GM18508 (cell line): ENCODE measurements at regions not wholly inside any gene's neighbourhood (a gene's known extent, or its start where the extent isn't known, plus 50 kb on each side); places are given as distances from the start of the nearest gene placed in this dataset.

Experiments used
- ATAC-seq: cut with Tn5 transposase; IDR thresholded peaks from one replicate; pipeline ENCODE4 v1.9.1; 2021; ENCODE audit warnings: moderate number of reproducible peaks; ENCODE audit not compliant: insufficient read depth, unreplicated experiment

DNA sequence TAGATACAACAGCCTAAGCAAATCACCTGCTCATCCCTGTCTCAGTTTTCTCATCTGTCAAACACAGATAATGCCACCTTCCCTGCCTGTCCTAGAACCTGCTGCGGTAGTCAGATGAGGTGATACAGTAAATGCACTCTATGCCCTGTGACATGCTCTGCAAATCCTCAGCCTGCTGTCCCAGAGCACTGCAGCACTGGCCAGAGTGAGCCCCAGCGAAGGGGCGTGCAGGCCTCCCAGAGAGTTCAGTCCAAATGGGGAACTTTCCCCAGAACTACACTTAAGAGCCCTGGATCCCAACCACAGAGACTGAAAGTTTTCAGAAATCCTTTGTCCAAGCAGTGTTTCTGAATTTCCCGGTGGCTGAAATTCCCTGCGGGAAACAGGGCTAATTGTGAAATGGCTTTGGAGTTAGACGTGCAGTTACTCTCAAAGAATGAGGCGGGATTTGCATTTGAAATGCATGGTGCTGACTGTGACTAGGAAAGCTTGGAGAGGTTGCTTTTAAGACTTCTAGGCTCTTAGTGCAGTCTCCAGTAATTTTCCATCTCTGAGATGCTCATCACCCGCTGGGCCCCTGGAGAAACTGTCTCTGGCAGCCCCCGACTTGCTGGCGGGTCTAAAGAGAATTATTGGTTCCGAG lies 206.5 kb upstream of the AJAP1 start:
- no peak for ATAC-seq

DNA sequence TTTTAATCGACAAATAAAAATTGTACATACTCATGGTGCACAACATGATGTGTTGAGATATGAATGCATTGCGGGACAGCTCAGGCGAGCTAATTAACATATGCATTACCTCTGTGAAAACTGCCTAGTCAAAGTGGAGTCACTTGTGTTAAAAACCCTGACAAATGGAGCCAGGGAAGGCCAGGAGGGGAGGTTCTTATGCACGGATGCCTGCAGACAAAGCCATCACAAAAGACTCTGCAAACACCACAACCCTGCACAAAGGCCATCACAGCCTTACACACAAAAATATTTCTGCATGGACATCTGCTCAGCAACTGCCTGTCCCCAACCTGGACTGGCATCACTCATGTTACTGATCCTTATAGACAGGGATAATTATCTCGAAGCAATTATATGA lies 204.4 kb upstream of the AJAP1 start:
- no peak for ATAC-seq

DNA sequence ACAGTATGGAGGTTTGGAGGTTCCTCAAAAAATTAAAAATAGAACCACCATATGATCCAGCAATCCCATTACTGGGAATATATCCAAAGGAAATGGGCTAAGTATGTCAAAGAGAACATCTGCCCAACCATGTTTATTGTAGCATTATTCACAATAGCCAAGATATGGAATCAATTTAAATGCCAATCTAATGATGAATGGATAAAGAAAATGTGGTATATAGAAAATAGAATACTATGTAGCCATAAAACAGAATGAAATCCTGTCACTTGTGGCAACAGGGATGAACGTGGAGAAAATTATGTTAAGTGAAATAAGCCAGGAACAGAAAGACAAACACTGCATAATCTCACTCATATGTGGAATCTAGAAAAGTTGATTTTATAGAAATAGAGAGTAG lies 201.7 kb upstream of the AJAP1 start:
- ATAC-seq = no peak

DNA sequence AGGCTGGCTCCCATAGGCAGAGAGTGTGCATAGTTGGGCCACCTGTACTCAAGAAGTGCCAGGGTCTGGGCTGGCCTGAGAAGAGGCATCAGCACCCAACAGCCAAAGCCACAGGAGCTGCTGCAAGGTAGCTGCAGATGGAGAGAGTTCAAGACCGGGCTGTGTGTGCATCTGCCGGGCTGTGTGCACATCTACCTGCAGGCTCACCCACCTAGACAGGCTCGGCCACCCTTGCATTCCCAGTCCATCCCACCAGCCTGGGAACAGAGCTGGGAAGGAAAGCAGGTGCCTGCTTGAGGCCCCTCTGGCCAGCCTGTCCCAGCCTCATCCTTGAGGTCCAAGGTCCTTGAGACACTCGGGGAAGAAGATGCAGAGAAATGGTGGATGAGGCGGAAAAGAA lies 194.4 kb upstream of the AJAP1 start:
- ATAC-seq = no peak

DNA sequence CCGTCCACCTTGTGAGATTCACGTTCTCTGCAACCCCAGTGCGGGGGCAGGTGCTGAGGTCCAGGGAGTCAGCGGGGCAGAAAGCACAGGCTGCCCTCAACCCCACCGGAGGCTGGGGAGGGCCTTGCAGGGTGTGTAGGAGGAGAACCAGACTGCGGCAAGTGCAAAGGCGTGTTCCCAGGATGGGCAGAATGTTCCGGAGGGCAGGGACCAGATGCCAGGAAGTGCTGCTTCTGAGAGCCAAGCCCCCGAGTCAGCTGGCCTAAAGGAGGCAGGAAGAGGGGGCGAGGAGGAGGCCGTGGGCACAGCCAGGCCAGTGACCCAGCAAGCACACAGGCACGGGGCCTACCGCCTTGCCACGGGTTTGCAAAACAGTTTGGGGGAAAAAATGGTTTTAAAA lies 193.8 kb upstream of the AJAP1 start:
- no peak for ATAC-seq

DNA sequence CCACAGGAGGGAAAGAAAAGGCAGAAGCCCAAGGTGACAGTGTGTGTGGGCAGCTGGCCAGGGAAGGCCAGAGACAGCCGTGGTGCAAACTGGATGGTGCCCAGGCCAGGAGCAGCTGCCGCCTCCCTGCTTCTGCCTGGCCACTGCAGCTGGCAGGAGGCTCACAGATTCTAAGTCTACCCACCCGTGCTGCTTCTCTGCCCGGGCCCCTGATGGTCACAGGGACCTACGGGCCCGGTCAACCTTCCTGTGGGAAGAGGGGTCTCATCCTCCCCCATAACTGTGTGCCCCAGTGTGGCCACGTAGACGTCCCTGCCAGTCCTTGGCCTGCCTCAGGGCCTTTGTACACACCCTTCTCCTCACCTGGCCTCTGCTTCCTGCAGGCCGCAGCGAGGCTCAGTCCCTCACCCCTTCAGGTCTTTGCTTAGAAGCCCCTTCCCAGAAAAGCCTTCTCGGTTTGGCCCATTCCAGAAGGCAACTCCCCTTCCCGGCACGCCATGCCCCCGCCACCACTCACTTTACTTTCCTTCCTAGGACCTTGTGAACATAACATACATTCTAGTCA lies 192.6 kb upstream of the AJAP1 start:
- no peak for ATAC-seq

DNA sequence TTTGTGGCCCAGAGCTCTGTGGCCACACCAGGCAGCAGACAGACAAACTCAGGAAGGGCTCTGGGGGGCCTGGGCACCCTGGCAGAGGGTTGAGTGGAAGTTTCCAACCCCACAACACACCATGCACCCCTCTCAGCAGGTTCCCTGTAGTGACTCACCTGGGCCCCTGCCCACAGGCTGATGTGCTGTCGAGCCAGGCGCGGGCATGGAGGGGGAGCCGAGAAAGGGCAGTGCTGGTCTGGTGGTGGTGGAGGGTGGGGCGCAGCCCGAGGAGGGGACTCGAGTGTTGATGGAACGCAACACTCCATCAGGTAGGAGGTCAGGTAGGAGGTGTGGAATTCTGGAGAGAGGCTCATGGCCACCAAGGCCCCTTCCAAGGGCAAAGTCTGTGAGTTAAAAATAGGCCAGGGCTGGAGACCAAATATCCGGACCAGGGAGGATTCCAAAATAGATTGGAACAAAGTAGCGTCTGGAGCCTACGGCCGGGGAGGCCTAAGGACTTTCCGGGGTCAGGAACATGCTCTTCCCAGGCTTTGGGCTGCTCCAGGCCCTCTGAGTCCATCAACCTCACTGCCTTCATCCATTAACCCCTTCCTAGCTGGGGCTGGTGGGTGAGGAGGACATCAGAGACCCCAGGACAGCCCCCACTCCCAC lies 191.5 kb upstream of the AJAP1 start:
- no peak for ATAC-seq

DNA sequence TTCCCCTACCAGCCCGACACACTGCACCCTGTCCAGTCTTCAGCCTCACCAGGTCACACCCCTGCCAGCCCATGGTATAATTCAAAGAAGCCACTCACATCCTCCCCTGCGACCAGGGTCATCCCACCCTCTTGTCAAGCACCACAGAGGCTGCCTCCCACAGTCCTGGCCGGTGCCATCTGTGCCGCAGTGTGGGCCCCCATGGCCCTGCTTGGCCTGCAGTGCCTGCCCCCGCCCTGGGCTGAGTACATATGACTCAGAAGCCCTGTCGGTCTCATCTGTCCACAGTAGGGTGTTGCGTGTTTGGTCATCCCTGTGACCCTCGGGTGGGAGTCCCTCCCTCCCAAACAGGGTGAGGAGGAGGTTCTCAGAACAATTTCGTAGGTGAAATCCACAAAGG lies 190.8 kb upstream of the AJAP1 start:
- no peak for ATAC-seq

DNA sequence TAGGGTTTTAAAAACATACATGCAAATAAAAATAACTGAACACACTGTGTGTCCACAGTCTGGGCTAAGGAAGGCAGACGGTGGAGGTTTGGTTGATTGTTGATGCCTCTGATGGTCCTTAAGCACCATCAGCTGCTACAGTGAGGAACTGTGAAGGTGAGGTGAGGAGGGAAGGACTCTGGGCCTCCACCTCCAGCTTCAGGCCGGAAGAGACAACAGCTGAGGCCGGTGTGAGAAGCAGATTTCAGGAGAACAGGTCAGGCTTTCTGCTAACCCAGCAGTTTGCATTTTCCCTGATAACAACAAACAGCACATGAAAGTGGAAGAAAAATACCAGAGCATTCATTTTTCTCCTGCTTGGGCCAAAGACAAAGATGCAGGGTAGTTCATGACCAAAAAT lies 189.9 kb upstream of the AJAP1 start:
- no peak for ATAC-seq

DNA sequence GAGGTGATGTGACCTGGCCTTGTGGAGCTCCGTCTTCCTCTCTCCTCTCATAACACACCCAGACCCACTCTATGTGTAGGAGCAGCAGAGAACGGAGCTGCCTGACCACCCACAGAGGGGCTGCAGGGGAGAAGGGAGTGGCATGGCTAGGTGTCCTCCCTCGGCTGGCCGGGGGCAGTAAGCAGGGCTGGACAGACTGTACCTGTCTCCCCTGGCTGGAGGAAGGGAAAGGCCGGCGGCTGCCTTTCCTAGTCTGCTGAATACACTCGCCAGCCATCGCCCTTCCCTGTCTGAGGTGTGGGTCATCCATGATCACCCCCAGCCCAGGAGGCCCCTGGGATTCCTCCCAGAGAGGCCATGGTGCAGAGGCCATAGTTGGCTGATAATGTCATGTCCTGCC lies 187.2 kb upstream of the AJAP1 start:
- no peak for ATAC-seq

DNA sequence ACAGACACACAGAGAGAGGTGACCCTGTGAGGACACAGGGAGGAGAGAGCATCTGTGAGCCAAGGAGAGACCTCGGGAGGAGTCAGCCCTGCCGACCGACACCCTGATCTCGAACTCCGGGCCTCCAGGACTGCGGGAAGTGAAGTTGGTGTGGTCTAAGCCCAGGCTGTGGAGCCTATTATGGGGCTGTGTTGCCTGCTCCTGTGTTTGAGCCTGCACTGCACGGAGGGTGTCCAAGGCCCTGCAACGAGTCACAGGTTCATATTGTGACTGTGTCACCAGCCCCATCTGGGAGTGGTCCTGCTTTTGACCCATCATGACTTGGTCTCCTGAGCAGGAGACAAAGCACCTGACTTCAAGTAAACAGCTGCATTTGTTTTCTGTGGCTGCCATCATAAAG lies 186.0 kb upstream of the AJAP1 start:
- no peak for ATAC-seq

DNA sequence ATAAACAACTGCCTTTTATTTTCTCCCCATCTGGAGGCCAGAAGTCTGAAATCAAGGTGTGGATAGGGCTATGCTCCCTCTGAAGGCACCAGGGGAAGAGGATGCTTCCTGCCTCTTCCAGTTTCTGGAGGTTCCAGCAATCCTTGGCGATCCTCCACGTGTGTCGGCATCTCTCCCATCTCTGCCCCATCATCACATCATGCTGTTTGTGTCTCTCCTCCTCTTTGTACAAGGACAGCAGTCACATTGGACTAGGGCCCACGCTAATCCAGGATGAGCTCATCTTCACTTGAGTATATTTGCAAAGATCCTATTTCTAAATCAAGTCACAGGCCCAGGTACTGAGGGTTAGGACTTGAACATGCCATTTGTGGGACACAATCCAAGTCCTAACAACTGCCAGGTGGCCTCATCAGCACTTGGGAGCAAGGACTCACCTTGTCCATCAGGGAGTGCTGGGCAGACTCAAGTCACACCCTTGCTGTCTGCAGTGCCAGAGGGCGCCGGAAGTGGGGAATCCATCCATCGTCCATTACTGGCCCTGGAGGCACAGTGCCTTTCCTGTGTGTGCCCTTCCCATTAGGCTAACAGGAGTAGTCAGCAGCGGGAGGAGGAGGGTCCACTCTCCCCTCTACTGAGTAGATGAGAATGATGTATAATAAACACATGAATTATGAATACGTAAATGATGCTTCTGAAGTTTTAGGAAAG lies 185.4 kb upstream of the AJAP1 start:
- no peak for ATAC-seq

DNA sequence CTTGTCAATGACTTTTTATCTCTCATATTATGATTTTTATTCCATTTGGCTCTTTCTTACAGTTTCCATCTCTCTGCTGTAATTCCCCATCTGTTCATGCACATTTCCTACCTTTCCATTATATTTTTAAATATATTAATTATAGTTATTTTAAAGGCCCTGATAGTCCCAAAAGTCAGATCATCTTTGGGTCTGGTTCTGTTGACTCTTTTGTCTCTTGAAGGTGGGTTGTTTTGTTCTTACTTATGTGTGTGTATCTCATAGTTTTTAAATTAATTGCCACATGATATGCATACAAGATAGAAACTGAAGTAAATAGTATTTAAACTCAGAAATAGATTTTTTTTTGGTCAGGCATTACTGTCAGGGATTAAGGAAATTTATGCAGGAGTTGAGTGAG lies 178.0 kb upstream of the AJAP1 start:
- ATAC-seq = no peak

DNA sequence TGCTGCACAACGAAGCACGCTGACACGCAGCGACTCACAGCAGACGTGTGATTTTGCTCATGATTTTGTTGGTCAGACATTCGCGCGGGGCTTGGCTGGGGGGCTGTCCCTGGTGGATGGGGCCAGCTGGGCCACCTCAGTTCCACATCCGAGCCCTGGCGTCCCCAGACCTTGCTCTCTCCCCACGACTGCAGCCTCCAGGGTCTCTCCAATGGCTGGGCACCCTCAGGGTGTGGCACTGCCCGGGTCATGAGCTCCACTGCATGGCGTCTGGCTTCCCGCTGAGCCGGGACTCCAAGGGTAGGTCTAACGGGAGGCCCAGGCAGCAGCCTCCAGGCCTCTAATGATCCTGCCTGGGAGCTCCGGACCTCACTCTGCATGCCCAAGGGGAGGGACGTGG lies 173.0 kb upstream of the AJAP1 start:
- no peak for ATAC-seq

DNA sequence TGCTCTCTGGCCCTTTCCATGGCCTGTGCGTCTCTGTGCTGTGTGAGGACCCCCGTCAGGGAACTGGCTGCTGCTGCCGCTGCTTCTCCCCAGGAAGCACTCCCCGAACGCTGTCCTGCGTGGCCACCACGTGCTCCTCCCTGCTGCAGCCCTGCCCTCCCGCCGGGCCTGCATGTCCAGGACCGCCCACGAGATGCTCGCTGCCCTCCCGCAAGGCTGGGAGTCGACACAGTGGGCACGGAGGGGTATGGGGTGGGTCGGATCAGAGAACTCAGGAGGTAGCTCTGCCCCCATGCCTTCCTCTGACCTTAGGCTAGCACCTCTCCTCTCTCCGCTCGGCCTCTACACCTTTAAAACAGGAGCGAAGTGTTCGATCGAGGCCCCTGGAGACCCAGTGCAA lies 171.9 kb upstream of the AJAP1 start:
- no peak for ATAC-seq

DNA sequence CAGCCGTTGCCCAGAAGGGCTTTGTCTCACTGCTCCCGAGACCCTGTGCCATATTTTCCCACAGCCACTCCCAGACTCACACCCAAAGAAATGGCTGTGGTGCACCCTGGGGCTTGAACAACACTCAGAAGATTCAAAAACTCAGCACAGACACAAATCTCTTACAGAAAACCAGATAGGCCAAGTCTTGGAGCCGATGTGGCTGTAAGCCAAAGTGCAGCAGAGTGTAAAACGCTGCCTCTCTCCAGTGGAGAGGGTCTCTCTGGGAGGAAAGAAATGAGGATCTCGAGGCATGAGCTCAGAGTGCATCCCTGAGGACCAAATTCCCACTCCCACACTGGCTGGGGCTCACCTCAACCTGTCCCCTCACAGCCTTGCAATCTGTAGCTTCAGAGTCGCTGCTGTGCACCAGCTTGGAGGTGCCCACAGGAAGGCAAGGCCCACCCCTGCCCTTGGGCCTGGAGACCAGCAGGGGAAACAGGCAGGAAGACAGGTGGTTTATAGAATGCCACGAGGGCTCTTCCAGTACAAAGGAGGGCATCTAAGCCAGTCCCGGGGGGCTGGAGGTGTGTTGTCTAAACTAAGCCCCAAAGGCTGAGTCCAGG lies 171.3 kb upstream of the AJAP1 start:
- ATAC-seq = no peak

DNA sequence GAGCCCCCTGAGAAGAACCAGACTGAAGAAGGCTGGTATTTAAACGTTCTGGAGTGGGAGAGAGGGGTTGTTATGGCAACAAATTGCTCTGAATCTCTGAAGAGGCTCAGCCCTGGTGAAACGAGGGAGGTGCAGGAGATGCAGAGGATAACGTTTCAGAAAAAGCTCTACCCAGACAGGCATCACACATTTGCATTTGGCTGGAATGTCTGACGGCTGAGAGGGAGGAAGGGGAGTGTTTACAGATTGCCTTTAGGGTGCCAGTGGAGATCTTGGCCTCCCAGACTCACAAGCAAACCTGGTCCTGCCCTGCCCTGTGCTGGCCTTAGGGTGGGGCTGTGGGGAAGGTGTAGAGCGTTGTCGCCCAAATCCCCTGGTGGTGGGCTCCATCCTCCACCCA lies 169.0 kb upstream of the AJAP1 start:
- no peak for ATAC-seq

DNA sequence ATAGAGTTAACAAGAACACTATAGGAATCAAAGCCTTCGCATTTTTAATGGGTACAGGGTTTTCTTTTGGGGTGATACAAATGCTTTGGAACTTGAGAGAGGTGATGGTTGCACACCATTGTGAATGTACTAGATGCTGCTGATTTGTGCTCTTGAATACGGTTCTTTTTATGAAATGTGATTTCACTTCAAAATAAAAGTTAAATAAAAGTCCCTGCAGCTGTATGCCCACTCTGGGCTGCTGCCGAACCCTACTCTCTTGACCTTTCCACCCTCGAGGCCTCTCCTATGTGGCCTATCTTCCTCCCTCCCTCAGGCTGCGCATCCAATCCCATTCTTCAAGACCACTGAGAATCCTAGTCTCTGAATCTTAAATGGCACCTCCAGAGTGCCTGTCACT lies 168.5 kb upstream of the AJAP1 start:
- no peak for ATAC-seq

DNA sequence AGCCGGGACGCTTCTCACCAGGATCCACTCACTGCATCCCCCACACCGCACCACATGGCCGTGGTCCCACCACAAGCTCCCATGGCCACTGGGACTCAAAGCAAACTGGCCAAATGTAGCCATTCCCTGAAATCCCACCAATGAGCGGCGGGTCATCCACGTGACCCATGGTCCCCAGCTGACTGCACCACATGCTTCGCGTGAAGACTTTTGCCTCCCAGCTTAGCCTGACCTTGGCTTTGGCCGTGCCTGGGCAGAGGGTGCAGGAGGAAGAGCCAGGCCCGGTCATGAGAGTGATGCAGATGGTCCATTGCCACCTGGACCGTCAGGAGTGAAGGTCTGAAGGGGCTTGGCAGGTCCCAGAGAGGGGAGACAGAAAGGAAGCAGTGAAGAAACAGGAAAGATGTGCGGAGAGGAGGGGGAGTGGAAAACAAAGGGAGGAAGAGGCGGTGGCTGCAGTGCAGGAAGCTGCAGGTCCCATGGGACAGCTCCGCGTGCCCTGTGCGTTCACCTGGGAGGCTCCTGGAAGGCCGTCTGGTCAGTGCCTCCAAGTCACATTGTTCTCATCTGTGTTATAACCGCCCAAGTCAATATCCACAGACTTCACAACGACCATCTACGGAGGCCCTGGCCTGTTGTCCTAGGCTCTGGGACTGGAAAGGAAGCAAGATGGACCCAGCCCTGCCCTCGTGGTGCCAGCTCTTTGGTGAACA lies 167.8 kb upstream of the AJAP1 start:
- ATAC-seq = no peak

DNA sequence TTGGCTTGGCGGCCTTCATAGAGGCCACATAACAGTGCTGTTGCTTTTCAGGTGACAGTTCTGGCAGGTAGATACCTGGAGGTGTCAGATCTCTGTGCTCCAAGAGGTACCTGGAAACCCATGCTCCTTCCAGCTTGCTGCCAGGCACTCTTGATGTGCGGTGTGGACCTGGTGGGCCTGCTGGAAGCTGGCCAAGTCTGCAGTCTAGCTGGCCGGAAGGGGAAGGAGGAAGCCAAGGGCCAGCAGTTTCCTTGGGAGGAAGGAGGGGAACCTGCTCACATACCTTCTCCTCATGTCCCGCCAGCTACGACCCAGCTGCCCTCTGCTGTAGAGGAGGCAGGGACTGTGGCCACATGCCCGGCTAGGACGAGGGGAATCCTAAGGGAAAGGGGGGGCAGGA lies 166.4 kb upstream of the AJAP1 start:
- no peak for ATAC-seq

DNA sequence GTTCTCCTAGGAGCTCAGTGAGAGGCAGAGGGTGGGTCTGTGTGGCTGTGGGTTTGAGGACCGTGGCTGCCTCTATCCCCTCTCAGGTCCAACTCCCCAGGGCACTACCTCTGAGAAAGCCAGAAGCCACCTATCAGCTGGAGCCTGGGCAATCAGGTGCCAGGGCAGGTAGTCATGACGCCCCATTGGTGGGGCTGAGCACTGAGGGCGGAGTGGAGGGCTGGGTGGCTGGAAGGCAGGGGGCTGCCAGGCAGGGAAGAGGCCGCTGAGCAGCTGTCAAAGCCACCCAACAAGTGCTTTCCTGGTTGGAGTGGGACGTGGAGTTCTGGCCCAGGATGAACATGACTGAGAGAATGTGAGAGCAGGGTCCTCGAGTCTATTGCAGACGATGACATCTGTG lies 164.9 kb upstream of the AJAP1 start:
- no peak for ATAC-seq
